Mesothelial cell of epicardium (in vitro differentiated cells): ENCODE measurements at regions not wholly inside any gene's neighbourhood (a gene's known extent, or its start where the extent isn't known, plus 50 kb on each side); places are given as distances from the start of the nearest gene placed in this dataset.

Source experiments
- DNase-seq, 2 experiments: peaks; one replicate each; pipeline ENCODE4 v3.0.0; 2021; ENCODE audit warnings: low spot score in 2 of 2; ENCODE audit not compliant: unreplicated experiment in 2 of 2
- H3K27ac Mint-ChIP-seq: 2 replicates; pipeline ENCODE4 v1.8.0; 2021; ENCODE audit warnings: mixed read lengths
- H3K27me3 Mint-ChIP-seq: 2 replicates; pipeline ENCODE4 v1.8.0; 2021; ENCODE audit warnings: low read depth, mixed read lengths
- H3K36me3 Mint-ChIP-seq: 2 replicates; pipeline ENCODE4 v1.8.0; 2021; ENCODE audit warnings: mixed read lengths
- H3K4me1 Mint-ChIP-seq: 2 replicates; pipeline ENCODE4 v1.8.0; 2021; ENCODE audit warnings: mixed read lengths
- H3K4me3 Mint-ChIP-seq: 2 replicates; pipeline ENCODE4 v1.8.0; 2021; ENCODE audit warnings: mild to moderate bottlenecking, moderate library complexity, mixed read lengths
- H3K9me3 Mint-ChIP-seq: 2 replicates; pipeline ENCODE4 v1.8.0; 2021; ENCODE audit warnings: mixed read lengths
- TF ChIP-seq, protein P1 (sequence below): fragments of 200-600 bp; sonication (generic); IDR thresholded peaks from one replicate; pipeline ENCODE4 v1.5.0; 2021; ENCODE audit warnings: antibody characterized with exemption; ENCODE audit not compliant: unreplicated experiment

DNA sequence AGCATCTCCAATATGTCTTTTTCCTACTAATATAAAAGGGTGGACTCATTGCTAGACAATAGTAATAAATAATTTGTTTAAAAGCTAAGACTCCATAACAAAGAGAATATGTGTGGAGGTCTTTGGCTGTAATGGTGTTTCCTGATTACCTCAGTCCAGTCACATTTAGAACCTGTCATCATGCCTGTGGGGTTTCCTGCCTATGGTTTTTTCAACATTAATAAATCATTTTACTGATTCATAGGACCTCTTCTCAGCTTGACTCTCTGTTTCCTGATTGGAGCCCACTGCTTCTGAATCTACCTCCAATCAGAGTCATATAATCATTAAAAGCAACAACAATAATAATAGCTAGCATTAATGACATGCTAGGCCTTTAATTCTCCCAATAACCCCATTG is 52.4 kb upstream of the GNAI1 start:
- Mint-ChIP-seq H3K36me3 (peaks cover 1% of the 10 kb centered on the region), H3K9me3 (no peaks in the 10 kb centered on the region), H3K27ac (no peak overlapping the region), H3K27me3 (no peaks in the 10 kb centered on the region), H3K4me3 (no peak overlapping the region), H3K4me1 (peaks cover 10% of the 10 kb centered on the region)
- TF ChIP-seq, protein P1, sequence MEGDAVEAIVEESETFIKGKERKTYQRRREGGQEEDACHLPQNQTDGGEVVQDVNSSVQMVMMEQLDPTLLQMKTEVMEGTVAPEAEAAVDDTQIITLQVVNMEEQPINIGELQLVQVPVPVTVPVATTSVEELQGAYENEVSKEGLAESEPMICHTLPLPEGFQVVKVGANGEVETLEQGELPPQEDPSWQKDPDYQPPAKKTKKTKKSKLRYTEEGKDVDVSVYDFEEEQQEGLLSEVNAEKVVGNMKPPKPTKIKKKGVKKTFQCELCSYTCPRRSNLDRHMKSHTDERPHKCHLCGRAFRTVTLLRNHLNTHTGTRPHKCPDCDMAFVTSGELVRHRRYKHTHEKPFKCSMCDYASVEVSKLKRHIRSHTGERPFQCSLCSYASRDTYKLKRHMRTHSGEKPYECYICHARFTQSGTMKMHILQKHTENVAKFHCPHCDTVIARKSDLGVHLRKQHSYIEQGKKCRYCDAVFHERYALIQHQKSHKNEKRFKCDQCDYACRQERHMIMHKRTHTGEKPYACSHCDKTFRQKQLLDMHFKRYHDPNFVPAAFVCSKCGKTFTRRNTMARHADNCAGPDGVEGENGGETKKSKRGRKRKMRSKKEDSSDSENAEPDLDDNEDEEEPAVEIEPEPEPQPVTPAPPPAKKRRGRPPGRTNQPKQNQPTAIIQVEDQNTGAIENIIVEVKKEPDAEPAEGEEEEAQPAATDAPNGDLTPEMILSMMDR = no peak
- no peak for DNase-seq

DNA sequence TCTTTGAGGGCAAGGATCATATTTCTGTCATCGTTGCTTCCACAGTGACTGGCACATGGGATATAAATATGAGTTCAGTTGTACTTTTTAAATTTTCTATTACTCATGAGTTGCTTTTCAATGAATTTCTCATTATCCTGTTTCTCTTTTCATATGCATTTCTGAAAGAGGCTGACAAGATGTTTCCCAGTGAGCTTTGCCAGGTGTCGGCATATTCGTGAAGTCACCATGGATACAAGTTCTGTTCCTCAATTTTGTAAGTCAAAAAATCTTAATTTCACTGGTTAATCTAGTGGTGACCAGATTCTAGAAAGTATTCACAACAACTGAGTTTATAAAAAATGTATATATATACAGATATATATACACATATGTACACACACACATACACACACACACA is 55.7 kb upstream of the GNAI1 start:
- H3K27me3 Mint-ChIP-seq = no peaks in the 10 kb centered on the region
- peaks cover 6% of the 10 kb centered on the region for H3K4me1 Mint-ChIP-seq

GRCh38 chr7:80078159-80078731 is 56.4 kb upstream of the GNAI1 start:
- Mint-ChIP-seq H3K4me3 (peak overlapping the region; percentile 18), H3K36me3 (no peaks in the 10 kb centered on the region), H3K27ac (peak overlapping the region; percentile 19), H3K9me3 (peaks cover 12% of the 10 kb centered on the region), H3K4me1 (peaks cover 6% of the 10 kb centered on the region), H3K27me3 (no peaks in the 10 kb centered on the region)
- TF ChIP-seq, protein P1 = no peak
- no peak for DNase-seq

More for the DNA sequence above, 55.7 kb upstream of the GNAI1 start:
- H3K27ac Mint-ChIP-seq = no peak overlapping the region
- no peak overlapping the region for H3K4me3 Mint-ChIP-seq
- TF ChIP-seq, protein P1 = no peak
- no peak for DNase-seq
- no peaks in the 10 kb centered on the region for H3K36me3 Mint-ChIP-seq
- peaks cover 6% of the 10 kb centered on the region for H3K9me3 Mint-ChIP-seq

- Mint-ChIP-seq H3K4me1 (peaks cover 12% of the 10 kb centered on the region), H3K9me3 (peaks cover 41% of the 10 kb centered on the region), H3K36me3 (peaks cover 13% of the 10 kb centered on the region), H3K27me3 (no peaks in the 10 kb centered on the region), H3K4me3 (no peak overlapping the region), H3K27ac (no peak overlapping the region)
- no peak for DNase-seq
- TF ChIP-seq, protein P1 = no peak
Measured at GRCh38 chr7:80070391-80070790, 64.2 kb upstream of the GNAI1 start.

DNA sequence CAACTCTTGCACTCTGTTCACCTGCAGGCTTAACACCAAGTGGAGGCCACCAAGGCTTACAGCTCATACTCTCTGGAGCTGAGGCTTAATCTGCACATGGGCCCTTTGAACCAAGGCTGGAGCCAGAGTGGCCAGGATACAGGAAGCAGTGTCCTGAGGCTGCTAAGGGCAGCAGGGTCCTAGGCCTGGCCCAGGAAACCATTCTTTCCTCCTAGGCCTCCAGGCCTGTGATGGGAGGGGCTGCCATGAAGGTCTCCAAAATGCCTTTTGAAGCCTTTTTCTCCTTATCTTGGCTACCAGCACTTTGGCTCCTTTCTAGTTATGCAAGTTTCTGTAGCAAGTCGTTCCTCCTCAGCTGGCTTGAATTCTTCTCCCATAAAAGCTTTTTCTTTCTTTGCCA is 68.0 kb upstream of the GNAI1 start:
- Mint-ChIP-seq H3K4me1 (peaks cover 22% of the 10 kb centered on the region), H3K27me3 (no peaks in the 10 kb centered on the region), H3K36me3 (peaks cover 17% of the 10 kb centered on the region), H3K27ac (no peak overlapping the region), H3K4me3 (no peak overlapping the region), H3K9me3 (peaks cover 25% of the 10 kb centered on the region)
- DNase-seq = no peak
- TF ChIP-seq, protein P1 = no peak

DNA sequence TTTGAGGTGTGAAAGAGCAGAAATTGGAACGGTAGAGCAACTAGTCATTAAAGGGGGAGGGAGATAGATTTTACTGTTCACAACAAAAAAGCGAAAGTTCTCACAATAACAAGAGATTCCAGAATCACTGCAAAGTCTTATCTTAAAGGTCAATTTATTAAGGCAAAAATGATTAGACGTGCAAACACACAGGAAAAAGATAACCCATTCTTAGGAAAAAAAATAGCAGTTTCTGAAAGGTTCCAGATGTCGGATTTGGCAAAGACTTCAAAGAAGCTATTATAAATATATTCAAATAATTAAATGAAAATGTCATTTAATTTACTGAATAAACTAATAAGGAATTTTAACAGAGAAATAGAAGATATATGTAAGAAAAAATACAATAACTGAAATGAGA is 70.8 kb upstream of the GNAI1 start:
- Mint-ChIP-seq H3K4me1 (peaks cover 12% of the 10 kb centered on the region), H3K9me3 (peaks cover 29% of the 10 kb centered on the region), H3K4me3 (peak overlapping the region; percentile 42), H3K36me3 (peaks cover 20% of the 10 kb centered on the region), H3K27ac (peak overlapping the region; percentile 94), H3K27me3 (no peaks in the 10 kb centered on the region)
- TF ChIP-seq, protein P1 = no peak
- no peak for DNase-seq
